PC-3 (cell line): ENCODE measurements at regions not wholly inside any gene's neighbourhood (a gene's known extent, or its start where the extent isn't known, plus 50 kb on each side); places are given as distances from the start of the nearest gene placed in this dataset.

Experiments
- ATAC-seq: fragments of 200-7000 bp; cut with Tn5 transposase; 2 replicates; pipeline ENCODE4 v1.9.1; 2020; ENCODE audit warnings: mild to moderate bottlenecking, moderate library complexity
- BruUV-seq: library from RNA; stranded (reverse); fragments of 400-500 nt; replicated peaks from 2 replicates; lab custom pipeline; 2021; lab: Mats Ljungman, UMichigan
- CTCF ChIA-PET: fragments of 300-600 bp; sonication (Branson Sonifier 250); formaldehyde crosslinking; loops from one replicate; lab custom pipeline; 2022; ENCODE audit warnings: antibody characterized with exemption; lab: Charles Lee
- POLR2A ChIA-PET: fragments of 300-600 bp; sonication (Branson Sonifier 250); formaldehyde crosslinking; loops from one replicate; lab custom pipeline; 2022; ENCODE audit warnings: antibody characterized with exemption; ENCODE audit not compliant: unreplicated experiment; lab: Charles Lee
- DNase-seq: peaks from one replicate; pipeline ENCODE4 v3.0.0-alpha.2; 2015
- H2AFZ ChIP-seq: fragments of 300-600 bp; sonication (generic); 2 replicates; pipeline ENCODE4 v1.6.0; 2016; ENCODE audit warnings: antibody characterized with exemption, low read length
- H3F3A ChIP-seq: fragments of 300-600 bp; sonication (generic); one replicate; pipeline ENCODE4 v1.6.0; 2017; ENCODE audit warnings: antibody characterized with exemption, low read length, control low read depth, mild to moderate bottlenecking; ENCODE audit not compliant: unreplicated experiment
- H3K27ac ChIP-seq: fragments of 300-600 bp; sonication (generic); 2 replicates; pipeline ENCODE4 v1.5.1; 2016; ENCODE audit warnings: mild to moderate bottlenecking, low read length
- H3K27me3 ChIP-seq: fragments of 300-600 bp; sonication (generic); 2 replicates; pipeline ENCODE4 v1.6.1; 2016; ENCODE audit warnings: low read length, mixed read lengths
- H3K36me3 ChIP-seq: fragments of 300-600 bp; sonication (generic); 2 replicates; pipeline ENCODE4 v1.6.1; 2016; ENCODE audit warnings: low read depth, mixed run types, low read length, mixed read lengths
- H3K4me1 ChIP-seq: fragments of 300-600 bp; sonication (generic); 2 replicates; pipeline ENCODE4 v1.5.1; 2016; ENCODE audit warnings: low read length; ENCODE audit not compliant: insufficient read depth
- H3K4me2 ChIP-seq: fragments of 300-600 bp; sonication (generic); 2 replicates; pipeline ENCODE4 v1.6.0; 2016; ENCODE audit warnings: low read length
- H3K4me3 ChIP-seq: fragments of 300-600 bp; sonication (generic); 2 replicates; pipeline ENCODE4 v1.5.1; 2016; ENCODE audit warnings: mild to moderate bottlenecking, low read length, mixed read lengths
- H3K79me2 ChIP-seq: fragments of 300-600 bp; sonication (generic); 2 replicates; pipeline ENCODE4 v1.6.1; 2017; ENCODE audit warnings: low read length, mixed read lengths
- H3K9ac ChIP-seq: fragments of 300-600 bp; sonication (generic); 2 replicates; pipeline ENCODE4 v1.6.0; 2016; ENCODE audit warnings: mild to moderate bottlenecking, low read length
- H3K9me2 ChIP-seq: fragments of 300-600 bp; sonication (generic); replicated peaks from 2 replicates; pipeline ENCODE4 v1.6.1; 2016; ENCODE audit warnings: mixed run types, low read length, mixed read lengths
- H3K9me3 ChIP-seq: fragments of 300-600 bp; sonication (generic); 2 replicates; pipeline ENCODE4 v1.6.1; 2016; ENCODE audit warnings: low read length, mixed read lengths
- H4K20me1 ChIP-seq: fragments of 300-600 bp; sonication (generic); 2 replicates; pipeline ENCODE4 v1.6.1; 2016; ENCODE audit warnings: low read length, mixed read lengths
- CTCF ChIP-seq: fragments of 300-600 bp; sonication (generic); conservative IDR thresholded peaks from 2 replicates; pipeline ENCODE4 v1.5.1; 2017; ENCODE audit warnings: antibody characterized with exemption, low read depth, mild to moderate bottlenecking, low read length
- EZH2 ChIP-seq: fragments of 300-600 bp; sonication (generic); IDR thresholded peaks from one replicate; pipeline ENCODE4 v1.6.1; 2017; ENCODE audit warnings: antibody characterized with exemption, mild to moderate bottlenecking, low read length; ENCODE audit not compliant: unreplicated experiment
- EZH2phosphoT487 ChIP-seq: fragments of 300-600 bp; sonication (generic); IDR thresholded peaks from 2 replicates; pipeline ENCODE4 v1.6.1; 2018; ENCODE audit warnings: mild to moderate bottlenecking, antibody characterized with exemption, low read length, borderline replicate concordance
- intact Hi-C: fragments of 100-400 bp; cut with micrococcal nuclease; formaldehyde crosslinking; loops from 2 replicates; pipeline ENCODE4 v1.9.0; 2023

GRCh38 chr10:10624567-10624962 is 393.1 kb upstream of the CELF2 start:
- Histone ChIP-seq H3K9me3 (no peaks in the 10 kb centered on the region), H3K9ac (no peak overlapping the region), H3K9me2 (no peaks in the 10 kb centered on the region), H3K27me3 (no peaks in the 10 kb centered on the region), H3K79me2 (no peaks in the 10 kb centered on the region), H3K4me3 (no peak overlapping the region), H3K4me2 (no peak overlapping the region), H3K36me3 (no peaks in the 10 kb centered on the region), H4K20me1 (no peaks in the 10 kb centered on the region), H2AFZ (no peak overlapping the region), H3F3A (no peaks in the 10 kb centered on the region), H3K27ac (no peak overlapping the region), H3K4me1 (no peaks in the 10 kb centered on the region)
- DNase-seq (no peak), ATAC-seq (no peak)
- intact Hi-C loops = no loop called here
- ChIA-PET CTCF (no interaction called here), POLR2A (no interaction called here)
- no peak for TF ChIP-seq EZH2phosphoT487
- no peak for TF ChIP-seq EZH2
- TF ChIP-seq CTCF = no peak
- no TSS peak for BruUV-seq

GRCh38 chr10:10625491-10625890 is 392.2 kb upstream of the CELF2 start:
- no peak overlapping the region for H3K27ac ChIP-seq
- H3K27me3 ChIP-seq = no peaks in the 10 kb centered on the region
- no peaks in the 10 kb centered on the region for H3K9me2 ChIP-seq
- DNase-seq = no peak
- H3K79me2 ChIP-seq = no peaks in the 10 kb centered on the region
- no TSS peak for BruUV-seq
- no peaks in the 10 kb centered on the region for H3F3A ChIP-seq
- intact Hi-C loops = no loop called here
- H3K4me1 ChIP-seq = no peaks in the 10 kb centered on the region
- TF ChIP-seq EZH2 = no peak
- TF ChIP-seq CTCF = no peak
- TF ChIP-seq EZH2phosphoT487 = no peak
- ATAC-seq = no peak
- no peak overlapping the region for H3K4me3 ChIP-seq
- no peaks in the 10 kb centered on the region for H3K36me3 ChIP-seq
- CTCF ChIA-PET = no interaction called here
- no peak overlapping the region for H3K9ac ChIP-seq
- POLR2A ChIA-PET = no interaction called here
- no peak overlapping the region for H2AFZ ChIP-seq
- H3K4me2 ChIP-seq = no peak overlapping the region
- H4K20me1 ChIP-seq = no peaks in the 10 kb centered on the region
- no peaks in the 10 kb centered on the region for H3K9me3 ChIP-seq

DNA sequence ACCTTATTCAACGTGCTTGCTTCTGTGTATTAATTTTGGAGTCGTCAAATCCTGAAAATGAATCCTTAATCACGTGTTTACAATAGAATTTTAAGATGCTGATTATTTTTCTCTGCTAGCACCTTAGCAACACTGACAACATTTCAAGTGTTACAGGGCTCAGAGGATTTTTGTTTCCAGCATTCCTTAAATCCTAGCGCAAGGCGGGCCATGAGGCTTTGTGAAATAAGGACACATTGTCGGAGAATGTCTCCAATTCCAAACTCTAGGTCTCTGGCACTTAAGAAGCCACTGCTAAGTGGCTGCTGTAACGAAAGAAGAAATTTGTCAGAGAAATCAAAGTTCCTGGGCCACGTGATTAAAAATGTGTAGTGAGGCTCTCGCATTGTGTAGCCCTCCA is 390.9 kb upstream of the CELF2 start:
- BruUV-seq = no TSS peak

More for the DNA sequence above, 390.9 kb upstream of the CELF2 start:
- H3K4me3 ChIP-seq = no peak overlapping the region
- no peaks in the 10 kb centered on the region for H3K9me2 ChIP-seq
- H3F3A ChIP-seq = no peaks in the 10 kb centered on the region
- TF ChIP-seq EZH2 (no peak), CTCF (no peak), EZH2phosphoT487 (no peak)
- H2AFZ ChIP-seq = no peak overlapping the region
- no peaks in the 10 kb centered on the region for H3K4me1 ChIP-seq
- H3K36me3 ChIP-seq = no peaks in the 10 kb centered on the region
- H3K9ac ChIP-seq = no peak overlapping the region
- intact Hi-C loops = no loop called here
- DNase-seq (no peak), ATAC-seq (no peak)
- POLR2A ChIA-PET = no interaction called here
- no peaks in the 10 kb centered on the region for H3K27me3 ChIP-seq
- H3K27ac ChIP-seq = no peak overlapping the region
- CTCF ChIA-PET = no interaction called here
- H3K79me2 ChIP-seq = no peaks in the 10 kb centered on the region
- H3K9me3 ChIP-seq = no peaks in the 10 kb centered on the region
- no peak overlapping the region for H3K4me2 ChIP-seq
- no peaks in the 10 kb centered on the region for H4K20me1 ChIP-seq
